ENCODE measurements at regions not wholly inside any gene's neighbourhood (a gene's known extent, or its start where the extent isn't known, plus 50 kb on each side); places are given as distances from the start of the nearest gene placed in this dataset.

DNA sequence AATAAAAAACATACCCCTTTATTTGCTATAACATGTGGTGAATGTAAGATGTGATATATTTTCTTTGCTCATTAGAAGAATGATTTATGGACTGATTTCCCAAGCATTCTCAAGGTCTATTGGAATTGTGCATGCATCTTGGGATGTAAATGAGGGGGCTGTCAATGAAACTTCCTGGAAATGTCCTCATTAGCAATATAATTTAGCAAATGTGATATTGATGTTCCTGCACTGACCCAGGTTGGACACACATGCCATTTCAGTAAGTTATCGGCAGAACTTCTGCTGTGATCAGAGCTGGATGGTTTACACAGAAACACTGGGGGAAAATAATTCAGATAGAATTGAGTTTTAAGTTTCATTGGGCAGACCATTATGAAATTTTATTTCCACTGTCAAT lies 99.9 kb downstream of the ELOVL4 start:
- no peaks in the 10 kb centered on the region for H3K27me3 ChIP-seq (ENCODE audit: insufficient read depth, low read length, poor library complexity, severe bottlenecking)
- H3F3A ChIP-seq (ENCODE audit: low read depth), result no peaks in the 10 kb centered on the region
- H3K9me2 ChIP-seq (replicated peaks; ENCODE audit: low read depth, low read length), result no peaks in the 10 kb centered on the region
- H3K9ac ChIP-seq (ENCODE audit: low read depth, low read length, poor library complexity, severe bottlenecking), result no peak overlapping the region
- no peaks in the 10 kb centered on the region for H3K79me2 ChIP-seq (ENCODE audit: insufficient read depth, low read length)
- no peaks in the 10 kb centered on the region for H3K9me3 ChIP-seq (ENCODE audit: insufficient read depth, low read depth, low read length)
- H3K4me1 ChIP-seq (ENCODE audit: insufficient read depth, low read length, poor library complexity, severe bottlenecking), result no peaks in the 10 kb centered on the region
- TF ChIP-seq EZH2phosphoT487 (IDR thresholded peaks at IDR 0.05; ENCODE audit: borderline replicate concordance), result no peak
- no peak for TF ChIP-seq CTCF (conservative IDR thresholded peaks at IDR 0.05; ENCODE audit: low read length)
- H3K36me3 ChIP-seq (ENCODE audit: insufficient read depth, low read length), result no peaks in the 10 kb centered on the region
- no peak overlapping the region for H2AFZ ChIP-seq (ENCODE audit: low read length)
- no peaks in the 10 kb centered on the region for H4K20me1 ChIP-seq (ENCODE audit: insufficient read depth, low read length, poor library complexity, severe bottlenecking)
- no peak overlapping the region for H3K4me3 ChIP-seq (ENCODE audit: low read length, poor library complexity, severe bottlenecking)
- no peak overlapping the region for H3K4me2 ChIP-seq (ENCODE audit: low read depth, low read length, poor library complexity, severe bottlenecking)

- Histone ChIP-seq H3K9ac (ENCODE audit: low read depth, low read length, poor library complexity, severe bottlenecking) (no peak overlapping the region), H3K4me1 (ENCODE audit: insufficient read depth, low read length, poor library complexity, severe bottlenecking) (no peaks in the 10 kb centered on the region), H2AFZ (ENCODE audit: low read length) (no peak overlapping the region), H3K4me2 (ENCODE audit: low read depth, low read length, poor library complexity, severe bottlenecking) (no peak overlapping the region), H3K9me3 (ENCODE audit: insufficient read depth, low read depth, low read length) (no peaks in the 10 kb centered on the region), H3K79me2 (ENCODE audit: insufficient read depth, low read length) (no peaks in the 10 kb centered on the region), H3K4me3 (ENCODE audit: low read length, poor library complexity, severe bottlenecking) (no peak overlapping the region), H3K36me3 (ENCODE audit: insufficient read depth, low read length) (no peaks in the 10 kb centered on the region), H3K9me2 (replicated peaks; ENCODE audit: low read depth, low read length) (no peaks in the 10 kb centered on the region), H3K27me3 (ENCODE audit: insufficient read depth, low read length, poor library complexity, severe bottlenecking) (no peaks in the 10 kb centered on the region), H4K20me1 (ENCODE audit: insufficient read depth, low read length, poor library complexity, severe bottlenecking) (no peaks in the 10 kb centered on the region), H3F3A (ENCODE audit: low read depth) (no peaks in the 10 kb centered on the region)
- no peak for TF ChIP-seq EZH2phosphoT487 (IDR thresholded peaks at IDR 0.05; ENCODE audit: borderline replicate concordance)
- no peak for TF ChIP-seq CTCF (conservative IDR thresholded peaks at IDR 0.05; ENCODE audit: low read length)
These were observed 104.8 kb downstream of the ELOVL4 start for GRCh38 chr6:79842376-79843040.

GRCh38 chr6:79841577-79842375 lies 105.6 kb downstream of the ELOVL4 start:
- Histone ChIP-seq H4K20me1 (ENCODE audit: insufficient read depth, low read length, poor library complexity, severe bottlenecking) (no peaks in the 10 kb centered on the region), H3K36me3 (ENCODE audit: insufficient read depth, low read length) (no peaks in the 10 kb centered on the region), H3K4me2 (ENCODE audit: low read depth, low read length, poor library complexity, severe bottlenecking) (no peak overlapping the region), H3K79me2 (ENCODE audit: insufficient read depth, low read length) (no peaks in the 10 kb centered on the region), H3K27me3 (ENCODE audit: insufficient read depth, low read length, poor library complexity, severe bottlenecking) (no peaks in the 10 kb centered on the region), H3K9ac (ENCODE audit: low read depth, low read length, poor library complexity, severe bottlenecking) (no peak overlapping the region), H3K4me1 (ENCODE audit: insufficient read depth, low read length, poor library complexity, severe bottlenecking) (no peaks in the 10 kb centered on the region), H3F3A (ENCODE audit: low read depth) (no peaks in the 10 kb centered on the region), H2AFZ (ENCODE audit: low read length) (no peak overlapping the region), H3K4me3 (ENCODE audit: low read length, poor library complexity, severe bottlenecking) (no peak overlapping the region), H3K9me3 (ENCODE audit: insufficient read depth, low read depth, low read length) (no peaks in the 10 kb centered on the region), H3K9me2 (replicated peaks; ENCODE audit: low read depth, low read length) (no peaks in the 10 kb centered on the region)
- TF ChIP-seq EZH2phosphoT487 (IDR thresholded peaks at IDR 0.05; ENCODE audit: borderline replicate concordance) (no peak), CTCF (conservative IDR thresholded peaks at IDR 0.05; ENCODE audit: low read length) (no peak)
